Aorta (tissue), 5 donors: ENCODE measurements at regions not wholly inside any gene's neighbourhood (a gene's known extent, or its start where the extent isn't known, plus 50 kb on each side); places are given as distances from the start of the nearest gene placed in this dataset.
"Not testable (repeated sequence)": the region's sequence is repeated elsewhere in the genome, so short reads cannot be mapped to it uniquely, and the experiment has no call there.

Experiments used
- ATAC-seq: fragments of 200-7000 bp; cut with Tn5 transposase; one replicate; pipeline ENCODE4 v1.9.1; 2022; ENCODE audit warnings: moderate library complexity; ENCODE audit not compliant: low FRiP score
- DNase-seq, 2 donors: peaks; one replicate each; pipeline ENCODE4 v3.0.0-alpha.2; 2020
- H3K27ac ChIP-seq, 2 donors: one replicate each; pipeline ENCODE4 v1.5.1; 2013; ENCODE audit warnings: low read length in 2 of 2, mild to moderate bottlenecking in 2 of 2, moderate library complexity in 2 of 2, control low read depth in 1 of 2, inconsistent platforms in 1 of 2, low read depth in 1 of 2
- H3K27me3 ChIP-seq, 2 donors: one replicate each; pipeline ENCODE4 v1.6.1; 2013; ENCODE audit warnings: control low read depth in 1 of 2, low read length in 1 of 2, mild to moderate bottlenecking in 1 of 2, moderate library complexity in 1 of 2; ENCODE audit not compliant: insufficient read depth in 2 of 2, control insufficient read depth in 1 of 2
- H3K36me3 ChIP-seq, 2 donors: one replicate each; pipeline ENCODE4 v1.6.1; 2013; ENCODE audit warnings: control low read depth in 1 of 2, low read length in 1 of 2, mild to moderate bottlenecking in 1 of 2; ENCODE audit not compliant: insufficient read depth in 2 of 2, control insufficient read depth in 1 of 2
- H3K4me1 ChIP-seq, 2 donors: one replicate each; pipeline ENCODE4 v1.6.1; 2013; ENCODE audit warnings: low read length in 2 of 2, control low read depth in 1 of 2, mild to moderate bottlenecking in 1 of 2, moderate library complexity in 1 of 2; ENCODE audit not compliant: insufficient read depth in 2 of 2, control insufficient read depth in 1 of 2
- H3K4me3 ChIP-seq, 2 donors: one replicate each; pipeline ENCODE4 v1.5.1; 2013; ENCODE audit warnings: low read length in 2 of 2, control low read depth in 1 of 2, mild to moderate bottlenecking in 1 of 2
- H3K9me3 ChIP-seq: one replicate; pipeline ENCODE4 v1.6.1; 2013; ENCODE audit warnings: mild to moderate bottlenecking, low read length; ENCODE audit not compliant: control insufficient read depth
- WGBS, 2 donors: extraction: QIAGEN DNeasy Blood & Tissue Kit; methylation state at CpG; one replicate each; pipeline ENCODE4 v1.1.7; 2013; 5-methylcytosine and 5-hydroxymethylcytosine counted together
- intact Hi-C, 2 donors: fragments of 100-400 bp; cut with DNase I; formaldehyde crosslinking; loops; one replicate each; pipeline versions ENCODE4 v1.14.2 to v1.15.0; 2022
- donor health status: healthy with polysubstance abuse.
- donor health status: Bipolar disorder and iron deficiency.
- donor health status: DM: no; HTN: no; CAD: no.
- donor health status: DM: no; HTN: no; CAD: no.
- donor health status: DM: yes; HTN: yes; CAD: no.

- H3K9me3 ChIP-seq, H3K4me3 ChIP-seq, H3K36me3 ChIP-seq, H3K4me1 ChIP-seq, intact Hi-C loops, H3K27me3 ChIP-seq, ATAC-seq, DNase-seq, H3K27ac ChIP-seq: not testable (repeated sequence)
- 92 to 98% methylated on average over 11 of the region's 11 CpGs for WGBS, 2 donors
Measured at GRCh38 chr3:144023543-144023942, 51.9 kb downstream of the DIPK2A start.

GRCh38 chr3:144028798-144029411, 57.3 kb downstream of the DIPK2A start:
- H3K27me3 ChIP-seq, result no peaks in the 10 kb centered on the region
- H3K9me3 ChIP-seq, result no peaks in the 10 kb centered on the region
- no peak overlapping the region for H3K27ac ChIP-seq
- intact Hi-C loops, result no loop called here
- no peaks in the 10 kb centered on the region for H3K36me3 ChIP-seq
- no peaks in the 10 kb centered on the region for H3K4me1 ChIP-seq
- 78% methylated on average over 4 of the region's 4 CpGs for WGBS, 2 donors
- H3K4me3 ChIP-seq, result no peak overlapping the region
- DNase-seq, result no peak
- peak; percentile 46 for ATAC-seq

- no peak overlapping the region for H3K4me3 ChIP-seq
- intact Hi-C loops, result no loop called here
- no peak for ATAC-seq
- no peak for DNase-seq
- no peaks in the 10 kb centered on the region for H3K27me3 ChIP-seq
- no peaks in the 10 kb centered on the region for H3K36me3 ChIP-seq
- peaks cover 0 to 1% of the 10 kb centered on the region in 2 donors for H3K4me1 ChIP-seq
- H3K9me3 ChIP-seq, result no peaks in the 10 kb centered on the region
- WGBS, 2 donors, result 89 to 95% methylated on average over 2 of the region's 2 CpGs
- H3K27ac ChIP-seq, result no peak overlapping the region
Measured at GRCh38 chr3:144029769-144030168, 58.1 kb downstream of the DIPK2A start.

GRCh38 chr3:144031938-144032337, 60.3 kb downstream of the DIPK2A start:
- Histone ChIP-seq H3K4me3 (peak overlapping the region in 1 of 2 donors; percentile 47), H3K27ac (no peak overlapping the region), H3K27me3 (no peaks in the 10 kb centered on the region), H3K36me3 (no peaks in the 10 kb centered on the region), H3K9me3 (no peaks in the 10 kb centered on the region), H3K4me1 (peaks cover 0 to 1% of the 10 kb centered on the region in 2 donors)
- intact Hi-C loops, result no loop called here
- peak; percentile 83 to 91 for DNase-seq
- WGBS, 2 donors, result 4 to 6% methylated on average over 5 of the region's 5 CpGs
- ATAC-seq, result peak; percentile 83

- H3K4me3 ChIP-seq, result no peak overlapping the region
- 5 to 8% methylated on average over 5 of the region's 5 CpGs for WGBS, 2 donors
- H3K27me3 ChIP-seq, result no peaks in the 10 kb centered on the region
- peak overlapping the region in 1 of 2 donors; percentile 33 for H3K27ac ChIP-seq
- intact Hi-C loops, result no loop called here
- no peaks in the 10 kb centered on the region for H3K36me3 ChIP-seq
- peaks cover 0 to 1% of the 10 kb centered on the region in 2 donors for H3K4me1 ChIP-seq
- ATAC-seq, result peak; percentile 40
- DNase-seq, result no peak
- H3K9me3 ChIP-seq, result no peaks in the 10 kb centered on the region
Measured at GRCh38 chr3:144032531-144033239, 61.1 kb downstream of the DIPK2A start.

GRCh38 chr3:144033240-144033589, 61.6 kb downstream of the DIPK2A start:
- ATAC-seq (no peak), DNase-seq (no peak)
- intact Hi-C loops, result no loop called here
- Histone ChIP-seq H3K36me3 (no peaks in the 10 kb centered on the region), H3K9me3 (no peaks in the 10 kb centered on the region), H3K4me3 (no peak overlapping the region), H3K27ac (peak overlapping the region in 1 of 2 donors; percentile 33), H3K4me1 (peaks cover 0 to 1% of the 10 kb centered on the region in 2 donors), H3K27me3 (no peaks in the 10 kb centered on the region)
- WGBS, 2 donors, result 51 to 68% methylated on average over 1 of the region's 1 CpG

- Histone ChIP-seq H3K36me3 (no peaks in the 10 kb centered on the region), H3K27ac (peak overlapping the region; percentile 51 to 59), H3K4me1 (peaks cover 0 to 1% of the 10 kb centered on the region in 2 donors), H3K27me3 (no peaks in the 10 kb centered on the region), H3K4me3 (no peak overlapping the region), H3K9me3 (no peaks in the 10 kb centered on the region)
- intact Hi-C loops, result no loop called here
- 13 to 32% methylated on average over 1 of the region's 1 CpG for WGBS, 2 donors
- no peak for DNase-seq
- no peak for ATAC-seq
Measured at GRCh38 chr3:144033863-144034262, 62.2 kb downstream of the DIPK2A start.

GRCh38 chr3:144034715-144035290, 63.2 kb downstream of the DIPK2A start:
- intact Hi-C loops, result no loop called here
- ATAC-seq, result no peak
- H3K4me1 ChIP-seq, result peaks cover 0 to 1% of the 10 kb centered on the region in 2 donors
- no peak for DNase-seq
- H3K4me3 ChIP-seq, result no peak overlapping the region
- no peaks in the 10 kb centered on the region for H3K36me3 ChIP-seq
- no peaks in the 10 kb centered on the region for H3K27me3 ChIP-seq
- H3K9me3 ChIP-seq, result no peaks in the 10 kb centered on the region
- 43 to 51% methylated on average over 2 of the region's 2 CpGs for WGBS, 2 donors
- no peak overlapping the region for H3K27ac ChIP-seq

GRCh38 chr3:144036498-144036897, 64.9 kb downstream of the DIPK2A start:
- Histone ChIP-seq H3K36me3 (no peaks in the 10 kb centered on the region), H3K4me3 (no peak overlapping the region), H3K9me3 (no peaks in the 10 kb centered on the region), H3K4me1 (peaks cover 0 to 1% of the 10 kb centered on the region in 2 donors), H3K27ac (no peak overlapping the region), H3K27me3 (no peaks in the 10 kb centered on the region)
- ATAC-seq, result no peak
- 93 to 97% methylated on average over 1 of the region's 1 CpG for WGBS, 2 donors
- intact Hi-C loops, result no loop called here
- no peak for DNase-seq
